GM18502 (cell line): ENCODE measurements at regions not wholly inside any gene's neighbourhood (a gene's known extent, or its start where the extent isn't known, plus 50 kb on each side); places are given as distances from the start of the nearest gene placed in this dataset.

Experiments used
- ATAC-seq: cut with Tn5 transposase; IDR thresholded peaks from one replicate; pipeline ENCODE4 v1.9.1; 2021; ENCODE audit warnings: mild to moderate bottlenecking; ENCODE audit not compliant: unreplicated experiment, poor library complexity

DNA sequence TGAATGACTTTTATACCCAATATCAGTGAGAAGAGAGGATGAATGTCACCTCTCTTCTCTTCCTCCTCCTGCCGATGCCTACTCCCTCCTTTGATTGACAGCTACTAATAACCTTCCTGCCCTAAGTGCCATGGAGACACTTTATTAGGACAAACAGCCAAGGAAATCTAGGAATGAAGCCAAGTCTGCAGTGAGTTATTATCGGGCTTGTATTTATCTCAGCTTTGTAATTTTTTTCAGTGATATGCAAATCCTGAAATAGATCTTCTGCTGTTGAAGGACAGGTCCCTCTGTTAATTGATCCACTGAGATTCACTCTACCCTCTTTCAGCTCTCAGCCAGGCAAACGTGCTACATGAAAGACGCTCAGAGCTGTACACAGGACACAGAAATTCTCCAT is 686.7 kb downstream of the TMEM182 start:
- no peak for ATAC-seq

DNA sequence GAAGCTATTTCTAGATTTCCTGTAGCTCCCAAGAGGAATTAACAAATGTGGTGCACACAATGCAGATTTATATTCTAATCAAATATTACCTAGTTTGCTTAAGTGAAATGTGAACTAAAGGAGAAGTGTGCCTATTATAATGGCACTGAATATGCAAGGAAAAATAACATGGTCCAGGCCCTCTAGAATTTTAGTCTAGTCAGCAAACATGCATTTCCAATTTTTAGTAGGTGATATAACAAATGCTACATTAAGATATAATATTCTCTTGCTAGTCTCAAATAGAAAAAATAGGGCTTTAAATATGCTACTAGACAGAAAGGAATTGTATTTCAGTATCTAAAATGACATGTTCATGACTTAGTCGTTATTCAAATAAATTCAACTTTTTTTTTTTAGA is 689.5 kb downstream of the TMEM182 start:
- ATAC-seq, result no peak

DNA sequence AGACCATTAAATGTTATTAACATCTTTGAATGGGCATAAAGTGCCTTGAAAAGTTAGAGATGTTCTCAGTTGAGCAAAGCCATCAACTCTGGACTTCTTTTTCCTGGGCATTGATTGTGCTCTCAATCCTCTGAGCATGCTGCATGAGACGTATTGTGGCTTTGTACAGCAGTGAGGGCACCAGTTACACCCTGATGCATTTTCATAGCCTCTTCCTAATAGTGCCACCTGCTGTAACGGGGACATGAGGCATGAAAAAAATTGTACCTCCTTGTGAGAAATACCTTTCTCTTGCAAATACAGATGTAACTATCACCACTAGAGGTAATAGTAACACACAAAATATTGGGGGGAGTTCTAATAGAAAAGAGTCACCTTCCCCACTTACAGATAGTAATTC is 697.5 kb downstream of the TMEM182 start:
- no peak for ATAC-seq

DNA sequence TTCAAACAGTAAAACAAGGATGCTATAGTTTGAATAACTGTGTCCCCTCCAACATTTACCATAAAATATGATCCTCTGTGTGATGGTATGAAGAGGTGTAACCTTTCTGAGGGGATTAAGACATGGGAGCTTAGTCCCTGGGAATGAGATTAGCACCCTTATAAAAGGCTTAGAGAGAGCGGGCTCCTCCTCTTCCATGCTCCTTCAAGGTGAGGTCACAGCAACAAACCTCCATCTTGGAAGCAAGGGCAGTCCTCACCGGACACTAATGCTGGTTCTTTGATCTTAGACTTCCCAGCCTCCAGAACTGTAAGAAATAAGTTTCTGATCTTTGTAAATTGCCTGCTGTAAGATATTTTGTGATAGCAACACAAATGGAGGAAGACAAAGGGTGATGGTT is 700.3 kb downstream of the TMEM182 start:
- ATAC-seq, result no peak

DNA sequence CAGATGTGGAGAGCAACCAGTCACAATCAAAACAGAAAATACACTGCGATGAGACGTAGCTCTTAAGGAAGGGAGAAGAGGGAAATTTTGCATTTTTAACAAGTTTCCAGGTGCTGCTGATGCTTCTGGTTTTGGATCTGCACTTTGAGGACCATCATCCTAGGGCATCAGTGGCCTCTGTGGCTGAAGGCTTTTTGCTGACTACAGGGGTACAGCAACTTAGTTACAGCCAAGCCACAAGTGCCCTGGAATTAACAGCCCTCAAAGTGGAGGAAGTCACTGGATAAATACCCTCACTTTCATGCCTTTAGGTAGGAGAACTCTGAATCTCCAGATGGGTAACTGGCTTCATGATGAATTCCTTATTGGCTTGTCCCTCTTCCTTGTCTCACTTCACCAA is 700.9 kb downstream of the TMEM182 start:
- no peak for ATAC-seq

DNA sequence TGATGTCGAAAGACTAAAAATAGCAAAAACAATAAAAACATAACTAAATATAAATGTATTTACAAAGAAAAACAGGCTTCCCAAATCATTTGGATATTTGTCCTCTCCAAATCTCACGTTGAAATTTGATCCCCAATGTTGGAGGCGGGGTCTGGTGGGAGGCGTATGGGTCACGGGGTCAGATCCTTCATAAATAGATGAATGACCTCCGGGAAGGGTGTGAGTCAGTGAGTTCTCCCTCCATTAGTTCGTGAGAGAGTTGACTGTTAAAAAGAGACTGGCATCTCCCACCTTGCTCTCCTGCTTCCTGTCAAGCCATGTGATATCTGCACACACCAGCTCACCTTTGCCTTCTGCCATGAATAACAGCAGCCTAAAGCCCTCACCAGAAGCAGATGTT is 703.0 kb downstream of the TMEM182 start:
- no peak for ATAC-seq

DNA sequence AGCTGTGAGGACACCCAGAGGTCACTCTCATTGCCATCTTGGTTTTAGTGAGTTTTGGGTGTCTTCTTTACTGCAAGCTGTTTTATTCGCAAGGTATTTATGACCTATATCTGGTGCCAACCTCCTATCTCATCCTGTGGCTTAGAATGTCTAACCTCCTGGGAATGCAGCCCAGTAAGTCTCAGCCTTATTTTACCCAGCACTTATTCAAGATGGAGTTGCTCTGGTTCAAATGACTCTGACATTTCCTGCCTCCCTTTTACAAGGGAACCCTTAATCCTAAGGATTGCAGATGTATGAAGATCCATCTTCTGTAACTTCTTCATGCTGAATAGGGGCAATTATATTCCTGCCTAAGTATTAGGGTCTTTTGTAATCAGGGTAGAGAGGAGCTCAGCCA is 708.0 kb downstream of the TMEM182 start:
- ATAC-seq, result no peak

DNA sequence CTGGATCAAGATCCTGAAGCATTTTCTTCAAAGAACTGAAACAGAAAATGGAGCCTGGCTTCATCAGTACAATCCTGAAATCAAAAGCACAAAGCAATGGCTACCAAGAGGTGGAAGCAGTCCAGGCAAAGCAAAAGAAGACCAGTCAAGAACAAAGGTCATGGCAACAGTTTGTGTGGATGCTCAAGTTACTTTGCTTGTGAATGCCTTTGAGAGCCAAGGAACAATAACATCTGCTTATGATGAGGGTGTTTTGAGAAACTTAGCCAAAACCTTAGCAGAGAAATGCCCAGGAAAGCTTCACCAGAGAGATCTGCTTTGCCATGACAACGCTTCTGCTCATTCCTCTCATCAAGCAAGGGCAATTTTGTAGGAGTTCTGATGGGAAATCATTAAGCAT is 723.1 kb downstream of the TMEM182 start:
- ATAC-seq, result no peak

DNA sequence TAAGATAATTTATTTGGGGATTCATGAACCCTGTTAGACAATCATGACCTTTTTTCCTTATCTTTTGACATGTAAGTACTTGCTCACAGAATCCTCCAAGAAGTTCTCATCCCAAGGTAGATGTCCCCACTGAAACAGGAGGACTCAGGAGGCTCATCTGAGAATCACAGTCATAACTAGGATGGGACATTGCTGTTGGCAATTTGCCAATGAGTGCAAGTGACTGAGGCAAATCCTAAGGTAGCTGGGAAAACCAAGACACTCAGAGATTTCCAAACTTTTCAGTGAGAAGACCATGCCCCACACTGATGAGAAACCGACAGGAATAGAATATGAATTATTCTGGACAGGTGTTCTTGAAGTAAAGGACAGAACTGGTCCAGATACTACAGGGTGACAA is 735.0 kb downstream of the TMEM182 start:
- ATAC-seq, result no peak

DNA sequence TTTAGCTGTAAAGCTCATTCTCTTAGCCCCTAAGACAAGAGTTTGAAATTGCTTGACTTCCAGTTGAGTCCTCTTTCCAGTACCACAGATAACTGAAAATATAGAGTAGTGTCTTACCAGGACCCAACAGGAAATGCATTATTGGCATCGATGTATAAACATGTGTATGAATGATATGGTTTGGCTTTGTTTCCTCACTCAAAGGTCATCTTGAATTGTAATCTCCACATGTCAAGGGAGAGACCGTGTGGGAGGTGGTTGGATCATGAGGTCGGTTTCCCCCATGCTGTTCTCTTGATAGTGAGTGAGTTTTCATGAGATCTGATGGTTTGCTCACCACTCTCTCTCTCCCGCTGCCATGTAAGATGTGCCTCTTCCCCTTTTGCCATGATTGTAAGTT is 745.0 kb downstream of the TMEM182 start:
- ATAC-seq, result no peak

DNA sequence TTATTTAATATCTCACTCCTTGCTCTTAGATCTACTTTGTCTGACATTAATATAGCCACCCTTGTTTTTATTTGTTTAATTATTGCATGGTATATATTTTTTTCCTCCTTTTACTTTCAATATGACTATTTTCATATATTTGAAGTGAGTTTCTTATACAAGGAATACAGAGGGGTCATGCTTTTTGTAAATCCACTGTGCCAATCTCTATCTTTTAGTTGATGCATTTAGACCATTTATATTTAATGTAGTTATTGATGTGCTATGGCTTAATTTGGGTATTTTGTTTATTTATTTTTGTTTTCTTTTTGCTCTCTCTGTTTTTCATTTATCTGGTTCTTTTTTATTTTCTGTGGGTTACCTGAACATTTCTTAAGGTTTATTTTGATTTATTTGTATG is 750.6 kb downstream of the TMEM182 start:
- ATAC-seq, result no peak

DNA sequence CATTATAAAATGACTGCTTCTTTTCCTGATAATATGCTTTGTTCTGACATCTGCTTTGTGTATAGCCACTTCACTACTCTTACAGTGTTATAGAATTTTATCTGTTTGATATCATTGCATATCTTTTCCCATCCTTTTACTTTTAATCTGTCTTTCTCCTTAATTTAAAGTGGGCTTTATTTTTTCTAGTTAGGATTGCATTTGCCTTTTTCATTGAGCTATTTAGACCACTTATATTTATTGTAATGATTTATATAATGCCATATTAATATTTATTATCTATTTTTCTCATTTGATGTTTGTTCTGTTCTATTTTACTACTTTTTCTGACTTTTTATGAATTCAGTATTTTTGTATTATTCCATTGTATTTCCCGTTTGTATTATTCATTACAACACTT is 758.7 kb downstream of the TMEM182 start:
- no peak for ATAC-seq

DNA sequence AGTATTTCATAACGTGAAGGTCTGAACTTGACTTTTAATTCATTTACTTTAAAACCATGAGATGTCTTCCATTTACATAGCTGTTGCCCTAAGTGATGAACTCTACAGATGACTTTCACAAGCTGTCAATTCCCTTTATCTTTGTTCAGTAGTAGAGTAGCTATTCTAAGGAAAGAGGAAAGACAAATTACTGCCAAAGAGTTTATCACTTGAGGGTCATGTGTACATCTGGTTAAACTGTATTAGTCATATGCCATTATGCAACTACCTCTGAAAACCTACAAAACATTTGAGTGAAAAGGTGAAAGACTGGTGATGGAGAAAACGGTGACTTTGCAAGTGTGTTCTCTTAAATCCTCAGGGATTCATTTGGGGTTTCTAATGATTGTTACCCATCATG is 763.9 kb downstream of the TMEM182 start:
- ATAC-seq, result no peak

DNA sequence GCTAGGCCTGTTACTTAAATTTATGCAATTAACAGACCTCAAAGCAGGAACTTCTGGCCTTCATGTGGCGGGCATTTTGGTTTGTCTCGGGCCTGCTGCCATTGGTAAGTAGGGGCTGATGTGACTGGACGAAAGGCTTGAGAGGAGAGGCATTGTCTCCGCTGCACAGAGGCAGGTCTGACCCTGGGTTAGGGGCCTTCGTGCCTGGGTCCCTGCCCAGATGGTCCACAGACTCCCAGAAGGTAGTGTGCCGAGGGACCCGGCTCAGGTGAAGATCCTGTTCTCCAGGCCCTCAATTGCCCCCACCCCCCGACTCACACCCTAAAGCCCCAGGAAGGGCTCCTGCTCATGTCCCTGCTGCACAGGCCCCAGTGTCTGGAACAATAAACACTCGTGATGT is 764.9 kb downstream of the TMEM182 start:
- no peak for ATAC-seq

DNA sequence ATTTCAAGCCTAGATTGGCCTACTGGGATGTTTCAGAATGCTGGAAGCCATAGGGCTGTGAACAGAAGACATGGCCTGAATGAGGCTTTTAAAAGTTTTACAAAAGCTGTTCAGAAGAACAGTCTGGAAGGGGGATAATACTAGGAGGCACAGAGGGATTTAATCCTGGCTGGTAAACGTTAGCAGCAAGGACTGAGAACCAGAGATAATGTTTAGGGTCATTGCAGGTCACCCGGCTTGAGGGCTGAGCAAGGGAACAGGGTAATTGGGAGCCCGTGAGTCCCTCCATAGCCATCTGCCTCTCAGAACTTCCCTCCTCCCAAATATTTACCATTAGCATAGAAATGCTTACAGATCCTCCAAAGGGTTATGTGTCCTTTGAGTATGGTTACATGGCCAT is 765.4 kb downstream of the TMEM182 start:
- no peak for ATAC-seq

DNA sequence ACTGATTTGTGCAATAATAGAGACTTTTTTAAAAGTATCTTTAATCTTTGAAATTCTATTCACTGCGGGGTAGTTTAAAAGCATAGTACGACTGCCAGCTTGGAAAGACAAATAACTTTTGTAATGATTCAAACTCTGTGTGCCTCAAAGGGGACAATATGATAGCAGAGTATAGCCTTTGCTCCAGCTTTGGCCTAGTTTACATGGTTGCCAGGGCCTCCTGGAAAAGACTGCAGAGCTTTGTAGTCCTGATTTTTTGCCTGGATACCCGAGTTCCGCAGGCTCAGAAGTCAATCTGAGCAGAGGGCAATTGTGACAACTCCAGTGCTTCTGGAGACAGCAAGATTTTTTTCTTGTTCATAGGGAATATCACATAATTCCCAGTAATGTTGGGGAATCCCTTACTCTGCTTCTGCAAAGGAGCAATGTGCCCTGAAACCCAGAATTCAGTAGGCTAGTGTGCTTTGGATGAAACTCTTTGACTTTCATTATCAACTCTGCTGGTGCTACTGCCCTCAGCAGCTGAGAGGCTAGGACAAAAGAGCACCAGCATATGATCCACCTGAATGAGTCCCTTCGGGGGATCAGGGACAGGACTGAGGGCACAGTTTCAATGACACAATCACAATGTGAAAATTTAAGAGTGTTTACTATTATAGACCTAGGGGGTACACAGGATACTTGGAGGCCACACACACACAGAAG is 768.1 kb downstream of the TMEM182 start:
- ATAC-seq, result no peak

DNA sequence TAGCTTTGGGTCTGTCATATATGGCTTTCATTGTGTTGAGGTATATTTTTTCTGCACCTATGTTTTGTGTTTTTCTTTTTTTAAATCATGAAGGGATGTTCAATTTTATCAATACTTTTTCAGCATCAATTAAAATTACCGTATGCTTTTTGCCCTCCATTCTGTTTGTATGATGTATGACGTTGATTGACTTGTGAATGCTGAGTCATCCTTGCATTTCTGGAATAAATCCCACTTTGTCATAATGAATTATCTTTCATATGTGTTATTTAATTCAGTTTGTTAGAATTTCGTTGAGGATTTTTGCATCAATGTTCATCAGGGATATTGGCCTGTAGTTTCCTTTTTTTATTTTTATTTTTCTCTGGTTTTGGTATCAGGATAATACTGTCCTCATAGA is 790.9 kb downstream of the TMEM182 start:
- ATAC-seq, result no peak

DNA sequence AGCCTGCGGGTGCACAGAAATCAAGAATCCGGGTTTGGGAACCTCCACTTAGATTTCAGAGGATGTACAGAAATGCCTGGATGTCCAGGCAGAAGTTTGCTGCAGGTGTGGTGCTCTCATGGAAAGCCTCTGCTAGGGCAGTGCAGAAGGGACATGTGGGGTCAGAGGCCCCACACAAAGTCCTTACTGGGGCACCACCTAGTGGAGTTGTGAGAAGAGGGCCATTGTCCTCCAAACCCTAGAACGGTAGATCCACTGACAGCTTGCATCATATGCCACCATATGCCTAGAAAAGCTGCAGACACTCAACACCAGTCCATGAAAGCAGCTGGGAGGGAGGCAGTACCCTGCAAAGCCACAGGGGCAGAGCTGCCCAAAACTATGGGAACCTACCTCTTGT is 833.0 kb downstream of the TMEM182 start:
- no peak for ATAC-seq

DNA sequence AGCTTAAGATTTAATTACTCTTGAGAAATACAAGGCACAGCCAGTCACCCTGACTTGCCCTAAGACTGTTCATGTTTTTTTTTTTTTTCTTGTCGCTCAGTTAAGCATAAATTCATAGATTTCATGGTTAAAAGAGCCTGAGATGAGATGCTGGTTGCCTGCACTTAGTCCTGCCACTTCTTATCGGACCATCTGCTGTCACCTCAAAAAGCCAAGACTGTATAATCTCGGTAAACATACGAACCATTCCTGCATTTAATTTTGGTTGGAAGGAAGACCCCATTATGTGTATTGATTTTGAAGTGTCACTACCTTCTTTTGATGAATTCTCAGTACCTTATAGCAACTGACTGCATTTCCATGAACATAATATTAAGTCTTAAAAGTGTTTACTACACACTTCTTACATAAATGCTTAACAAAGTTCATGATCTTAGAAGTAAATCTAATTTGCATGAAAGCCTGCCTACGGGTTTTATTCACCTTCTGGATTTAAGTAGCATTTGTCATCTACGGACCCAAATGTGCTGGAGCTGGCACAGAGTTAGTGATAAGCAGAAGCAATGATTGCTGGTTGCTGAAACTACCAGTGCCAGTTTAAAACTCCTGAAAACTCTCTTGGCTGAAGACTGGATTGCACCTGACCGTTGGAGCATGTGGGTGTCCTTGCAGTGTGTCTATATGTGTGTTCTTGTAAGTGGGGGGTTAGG is 843.4 kb downstream of the TMEM182 start:
- no peak for ATAC-seq

DNA sequence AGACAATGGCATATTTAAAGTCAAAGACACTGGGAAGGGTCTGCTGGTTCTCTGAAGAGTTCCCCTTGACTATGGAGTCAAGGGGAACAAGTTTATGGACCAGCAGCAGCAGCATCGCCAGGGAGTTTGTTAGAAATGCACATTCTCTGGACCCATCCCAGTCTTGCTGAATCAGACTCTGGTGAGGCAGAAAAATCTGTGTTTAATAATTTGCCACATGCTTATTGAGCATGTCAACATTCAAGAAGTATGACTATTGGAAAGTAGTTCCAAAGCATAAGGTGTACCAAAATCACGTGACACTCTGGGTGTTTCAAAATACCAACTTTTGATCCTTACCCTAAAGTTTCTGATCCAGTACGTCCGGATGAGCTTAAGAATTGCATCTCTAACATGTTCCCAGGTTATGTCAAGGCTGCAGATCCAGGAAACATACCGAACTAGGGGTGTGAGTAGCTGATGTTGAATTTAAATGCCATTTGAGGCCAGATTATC is 853.8 kb downstream of the TMEM182 start:
- ATAC-seq, result no peak

DNA sequence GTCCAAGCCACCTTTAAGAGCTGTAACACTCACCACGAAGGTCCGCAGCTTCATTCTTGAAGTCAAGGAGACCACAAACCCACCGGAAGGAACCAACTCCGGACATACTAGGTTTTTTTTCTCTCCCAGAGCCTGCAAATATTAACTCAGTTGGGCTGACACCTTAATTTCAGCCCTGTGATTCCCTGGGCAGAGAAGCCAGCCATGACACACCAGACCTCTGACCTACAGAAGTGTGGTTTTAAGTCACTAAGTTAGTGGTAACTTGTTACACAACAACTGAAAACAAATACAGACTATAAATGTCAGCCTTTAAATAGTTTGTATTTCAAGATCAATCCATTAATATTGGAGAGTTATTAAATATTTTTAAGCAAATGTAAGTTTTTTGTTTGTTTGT is 855.1 kb downstream of the TMEM182 start:
- ATAC-seq, result no peak

DNA sequence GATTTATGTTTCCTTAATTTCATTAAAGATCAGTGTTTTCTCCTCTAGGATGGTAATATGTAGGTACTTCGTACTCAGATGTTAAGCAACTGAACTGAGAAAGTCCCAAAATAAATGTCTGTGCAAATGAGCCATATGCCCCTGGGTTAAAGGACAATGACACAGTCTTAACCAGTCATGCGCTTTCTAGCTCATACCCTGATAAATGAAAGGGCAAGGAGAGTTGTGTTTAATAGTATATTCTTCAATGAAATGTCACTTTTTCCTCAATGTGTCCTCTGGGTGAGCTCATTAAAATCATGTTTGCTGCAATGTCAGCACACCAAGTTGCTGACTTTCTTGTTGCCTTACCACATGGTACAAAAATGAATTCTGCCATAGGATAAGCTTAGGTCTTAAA is 856.3 kb downstream of the TMEM182 start:
- no peak for ATAC-seq
